ENCODE measurements at regions not wholly inside any gene's neighbourhood (a gene's known extent, or its start where the extent isn't known, plus 50 kb on each side); places are given as distances from the start of the nearest gene placed in this dataset.

GRCh38 chr12:124196236-124196635 is 98.7 kb upstream of the RFLNA start:
- no peak overlapping the region for H3K9ac ChIP-seq (ENCODE audit: low read depth in 1 of 2, low read length in 2 of 2)
- H3K27ac ChIP-seq (ENCODE audit: low read depth in 2 of 2, low read length in 2 of 2): no peak overlapping the region
- H3K9me3 ChIP-seq (ENCODE audit: control insufficient read depth in 2 of 2, low read length in 2 of 2): peaks cover 0 to 3% of the 10 kb centered on the region in 2 donors
- H3K27me3 ChIP-seq (ENCODE audit: control insufficient read depth in 2 of 2, insufficient read depth in 2 of 2, low read length in 2 of 2): no peaks in the 10 kb centered on the region
- no peaks in the 10 kb centered on the region for H3K36me3 ChIP-seq (ENCODE audit: control insufficient read depth in 2 of 2, insufficient read depth in 2 of 2, low read length in 2 of 2)
- no peak overlapping the region for H3K4me3 ChIP-seq (ENCODE audit: low read length in 2 of 2)
- peaks cover 0 to 17% of the 10 kb centered on the region in 2 donors for H3K4me1 ChIP-seq (ENCODE audit: control insufficient read depth in 2 of 2, insufficient read depth in 2 of 2, low read length in 2 of 2)

DNA sequence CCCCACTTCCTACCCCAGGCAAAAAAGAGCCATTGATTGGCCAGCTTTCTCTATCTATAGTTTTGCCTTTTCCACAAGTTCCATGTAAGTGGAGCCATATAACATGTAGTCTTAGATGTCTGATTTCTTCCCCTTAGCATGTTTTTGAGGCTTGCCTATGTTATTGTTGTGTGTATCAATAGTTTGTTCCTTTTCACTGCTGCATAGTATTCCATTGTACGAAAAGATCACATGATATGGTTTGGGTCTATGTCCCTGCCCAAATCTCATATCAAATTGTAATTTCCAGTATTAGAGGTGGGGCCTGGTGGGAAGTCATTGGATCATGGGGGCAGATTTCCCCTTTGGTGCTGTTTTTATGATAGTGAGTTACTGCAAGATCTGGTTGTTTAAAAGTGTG is 93.6 kb upstream of the RFLNA start:
- no peak overlapping the region for H3K27ac ChIP-seq (ENCODE audit: low read depth in 2 of 2, low read length in 2 of 2)
- no peaks in the 10 kb centered on the region for H3K27me3 ChIP-seq (ENCODE audit: control insufficient read depth in 2 of 2, insufficient read depth in 2 of 2, low read length in 2 of 2)
- no peaks in the 10 kb centered on the region for H3K36me3 ChIP-seq (ENCODE audit: control insufficient read depth in 2 of 2, insufficient read depth in 2 of 2, low read length in 2 of 2)
- no peaks in the 10 kb centered on the region for H3K4me1 ChIP-seq (ENCODE audit: control insufficient read depth in 2 of 2, insufficient read depth in 2 of 2, low read length in 2 of 2)
- peaks cover 0 to 1% of the 10 kb centered on the region in 2 donors for H3K9me3 ChIP-seq (ENCODE audit: control insufficient read depth in 2 of 2, low read length in 2 of 2)
- H3K9ac ChIP-seq (ENCODE audit: low read depth in 1 of 2, low read length in 2 of 2): no peak overlapping the region
- H3K4me3 ChIP-seq (ENCODE audit: low read length in 2 of 2): no peak overlapping the region

- Histone ChIP-seq H3K9ac (ENCODE audit: low read depth in 1 of 2, low read length in 2 of 2) (no peak overlapping the region), H3K27ac (ENCODE audit: low read depth in 2 of 2, low read length in 2 of 2) (no peak overlapping the region), H3K27me3 (ENCODE audit: control insufficient read depth in 2 of 2, insufficient read depth in 2 of 2, low read length in 2 of 2) (no peaks in the 10 kb centered on the region), H3K4me1 (ENCODE audit: control insufficient read depth in 2 of 2, insufficient read depth in 2 of 2, low read length in 2 of 2) (no peaks in the 10 kb centered on the region), H3K36me3 (ENCODE audit: control insufficient read depth in 2 of 2, insufficient read depth in 2 of 2, low read length in 2 of 2) (no peaks in the 10 kb centered on the region), H3K4me3 (ENCODE audit: low read length in 2 of 2) (no peak overlapping the region), H3K9me3 (ENCODE audit: control insufficient read depth in 2 of 2, low read length in 2 of 2) (no peaks in the 10 kb centered on the region)
These were observed 91.7 kb upstream of the RFLNA start for GRCh38 chr12:124203176-124203575.

DNA sequence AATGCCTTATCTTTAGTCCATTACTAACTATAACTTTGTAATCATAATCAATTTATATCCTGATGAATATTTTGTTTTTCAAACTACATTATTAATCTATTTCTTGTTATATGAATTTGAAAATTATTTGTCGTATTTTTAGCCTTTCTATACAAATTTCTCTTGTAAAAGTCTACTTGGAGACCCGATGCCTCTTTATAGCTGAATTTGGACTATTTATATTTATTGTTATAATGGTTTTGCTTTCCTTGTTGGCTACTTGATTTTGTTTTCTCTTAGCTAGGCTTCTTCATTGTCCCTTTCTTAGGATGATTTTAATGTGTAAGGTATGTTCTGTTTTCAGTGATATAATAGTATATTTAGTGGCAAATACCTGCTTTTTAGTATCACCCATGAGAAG is 89.5 kb upstream of the RFLNA start:
- Histone ChIP-seq H3K36me3 (ENCODE audit: control insufficient read depth in 2 of 2, insufficient read depth in 2 of 2, low read length in 2 of 2) (no peaks in the 10 kb centered on the region), H3K27me3 (ENCODE audit: control insufficient read depth in 2 of 2, insufficient read depth in 2 of 2, low read length in 2 of 2) (no peaks in the 10 kb centered on the region), H3K27ac (ENCODE audit: low read depth in 2 of 2, low read length in 2 of 2) (no peak overlapping the region), H3K9me3 (ENCODE audit: control insufficient read depth in 2 of 2, low read length in 2 of 2) (no peaks in the 10 kb centered on the region), H3K4me1 (ENCODE audit: control insufficient read depth in 2 of 2, insufficient read depth in 2 of 2, low read length in 2 of 2) (no peaks in the 10 kb centered on the region), H3K9ac (ENCODE audit: low read depth in 1 of 2, low read length in 2 of 2) (no peak overlapping the region), H3K4me3 (ENCODE audit: low read length in 2 of 2) (no peak overlapping the region)

DNA sequence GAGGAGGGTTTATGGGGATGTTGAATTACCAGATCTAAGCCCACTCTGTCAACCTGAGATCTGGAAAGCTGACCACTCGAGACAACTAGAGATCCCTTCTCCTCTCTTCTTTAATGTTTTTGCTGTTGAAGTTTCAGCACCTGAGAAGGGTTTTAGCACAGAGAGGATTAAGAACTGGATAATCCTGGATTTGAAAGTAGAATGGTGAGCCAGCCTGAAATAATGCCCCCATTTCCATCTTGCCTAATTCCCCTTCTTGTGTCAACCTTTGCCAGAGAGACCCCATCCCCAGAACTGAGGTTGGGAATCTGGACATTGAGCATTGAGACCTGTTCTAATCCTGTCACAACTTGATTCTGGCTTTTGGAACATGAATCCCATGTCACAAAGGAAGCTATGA is 87.8 kb upstream of the RFLNA start:
- Histone ChIP-seq H3K27me3 (ENCODE audit: control insufficient read depth in 2 of 2, insufficient read depth in 2 of 2, low read length in 2 of 2) (no peaks in the 10 kb centered on the region), H3K4me3 (ENCODE audit: low read length in 2 of 2) (no peak overlapping the region), H3K27ac (ENCODE audit: low read depth in 2 of 2, low read length in 2 of 2) (no peak overlapping the region), H3K4me1 (ENCODE audit: control insufficient read depth in 2 of 2, insufficient read depth in 2 of 2, low read length in 2 of 2) (no peaks in the 10 kb centered on the region), H3K36me3 (ENCODE audit: control insufficient read depth in 2 of 2, insufficient read depth in 2 of 2, low read length in 2 of 2) (no peaks in the 10 kb centered on the region), H3K9ac (ENCODE audit: low read depth in 1 of 2, low read length in 2 of 2) (no peak overlapping the region), H3K9me3 (ENCODE audit: control insufficient read depth in 2 of 2, low read length in 2 of 2) (peaks cover 2 to 4% of the 10 kb centered on the region in 2 donors)

- Histone ChIP-seq H3K4me3 (ENCODE audit: low read length in 2 of 2) (no peak overlapping the region), H3K27ac (ENCODE audit: low read depth in 2 of 2, low read length in 2 of 2) (no peak overlapping the region)
These were observed 87.3 kb upstream of the RFLNA start for GRCh38 chr12:124207617-124208016.

DNA sequence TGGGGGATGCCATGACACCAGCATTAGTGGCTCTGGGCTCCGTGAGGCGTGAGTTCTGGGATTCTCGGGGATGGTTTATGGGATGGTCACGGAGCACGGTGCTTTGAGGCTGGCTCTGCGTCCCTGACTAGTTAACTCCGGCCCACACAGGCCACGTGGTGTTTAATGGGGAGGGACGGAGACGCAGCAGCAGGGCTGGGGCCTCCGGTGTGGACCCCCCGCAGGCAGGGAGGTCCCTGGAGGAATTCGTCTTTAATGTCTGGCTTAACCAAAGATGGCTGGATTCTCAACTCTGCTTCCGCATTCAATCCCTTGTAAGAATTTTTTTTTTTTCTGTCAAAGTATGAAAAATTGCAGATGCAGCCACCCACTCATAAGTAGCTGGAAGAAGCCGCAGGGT is 86.4 kb upstream of the RFLNA start:
- Histone ChIP-seq H3K27me3 (ENCODE audit: control insufficient read depth in 2 of 2, insufficient read depth in 2 of 2, low read length in 2 of 2) (no peaks in the 10 kb centered on the region), H3K9me3 (ENCODE audit: control insufficient read depth in 2 of 2, low read length in 2 of 2) (peaks cover 2 to 4% of the 10 kb centered on the region in 2 donors), H3K4me1 (ENCODE audit: control insufficient read depth in 2 of 2, insufficient read depth in 2 of 2, low read length in 2 of 2) (no peaks in the 10 kb centered on the region), H3K27ac (ENCODE audit: low read depth in 2 of 2, low read length in 2 of 2) (no peak overlapping the region), H3K36me3 (ENCODE audit: control insufficient read depth in 2 of 2, insufficient read depth in 2 of 2, low read length in 2 of 2) (no peaks in the 10 kb centered on the region), H3K4me3 (ENCODE audit: low read length in 2 of 2) (no peak overlapping the region), H3K9ac (ENCODE audit: low read depth in 1 of 2, low read length in 2 of 2) (no peak overlapping the region)

More at GRCh38 chr12:124207617-124208016, 87.3 kb upstream of the RFLNA start:
- Histone ChIP-seq H3K27me3 (ENCODE audit: control insufficient read depth in 2 of 2, insufficient read depth in 2 of 2, low read length in 2 of 2) (no peaks in the 10 kb centered on the region), H3K4me1 (ENCODE audit: control insufficient read depth in 2 of 2, insufficient read depth in 2 of 2, low read length in 2 of 2) (no peaks in the 10 kb centered on the region), H3K36me3 (ENCODE audit: control insufficient read depth in 2 of 2, insufficient read depth in 2 of 2, low read length in 2 of 2) (no peaks in the 10 kb centered on the region), H3K9me3 (ENCODE audit: control insufficient read depth in 2 of 2, low read length in 2 of 2) (peaks cover 2 to 4% of the 10 kb centered on the region in 2 donors), H3K9ac (ENCODE audit: low read depth in 1 of 2, low read length in 2 of 2) (no peak overlapping the region)

DNA sequence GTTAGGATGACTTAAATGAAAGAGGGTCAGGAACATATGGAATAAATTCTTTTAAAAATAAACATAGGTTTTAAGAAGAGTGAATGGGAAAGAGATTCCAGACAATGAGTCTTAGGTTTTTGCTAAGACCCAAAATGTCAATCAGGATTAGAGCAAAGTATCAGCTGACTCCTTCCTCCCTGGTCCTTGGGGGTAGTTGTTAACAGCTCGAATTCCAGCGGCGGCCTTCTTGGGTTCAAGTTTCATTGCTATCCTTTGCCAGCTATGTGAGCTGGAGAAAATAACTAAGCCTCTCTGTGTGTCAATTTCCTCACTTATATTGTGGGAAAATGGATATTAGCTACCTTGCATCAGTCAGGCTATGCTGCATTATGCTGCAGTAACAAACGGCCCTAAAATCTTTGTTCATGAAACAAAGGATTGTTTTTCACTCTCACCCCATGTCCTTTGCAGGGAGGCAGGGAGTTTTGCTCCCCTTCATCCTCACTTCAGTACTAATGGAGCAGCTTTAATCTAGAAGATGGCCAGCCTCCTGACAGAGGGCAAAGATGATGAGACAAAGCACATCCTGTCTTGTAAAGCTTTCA is 83.8 kb upstream of the RFLNA start:
- Histone ChIP-seq H3K27ac (ENCODE audit: low read depth in 2 of 2, low read length in 2 of 2) (no peak overlapping the region), H3K4me1 (ENCODE audit: control insufficient read depth in 2 of 2, insufficient read depth in 2 of 2, low read length in 2 of 2) (no peaks in the 10 kb centered on the region), H3K4me3 (ENCODE audit: low read length in 2 of 2) (no peak overlapping the region), H3K9me3 (ENCODE audit: control insufficient read depth in 2 of 2, low read length in 2 of 2) (peaks cover 4 to 8% of the 10 kb centered on the region in 2 donors), H3K9ac (ENCODE audit: low read depth in 1 of 2, low read length in 2 of 2) (no peak overlapping the region), H3K36me3 (ENCODE audit: control insufficient read depth in 2 of 2, insufficient read depth in 2 of 2, low read length in 2 of 2) (no peaks in the 10 kb centered on the region), H3K27me3 (ENCODE audit: control insufficient read depth in 2 of 2, insufficient read depth in 2 of 2, low read length in 2 of 2) (peaks cover 0 to 2% of the 10 kb centered on the region in 2 donors)

- H3K9ac ChIP-seq (ENCODE audit: low read depth in 1 of 2, low read length in 2 of 2): no peak overlapping the region
- peaks cover under 1 to 3% of the 10 kb centered on the region in 2 donors for H3K27me3 ChIP-seq (ENCODE audit: control insufficient read depth in 2 of 2, insufficient read depth in 2 of 2, low read length in 2 of 2)
- no peak overlapping the region for H3K4me3 ChIP-seq (ENCODE audit: low read length in 2 of 2)
- no peaks in the 10 kb centered on the region for H3K36me3 ChIP-seq (ENCODE audit: control insufficient read depth in 2 of 2, insufficient read depth in 2 of 2, low read length in 2 of 2)
- H3K27ac ChIP-seq (ENCODE audit: low read depth in 2 of 2, low read length in 2 of 2): no peak overlapping the region
- H3K4me1 ChIP-seq (ENCODE audit: control insufficient read depth in 2 of 2, insufficient read depth in 2 of 2, low read length in 2 of 2): no peaks in the 10 kb centered on the region
- peaks cover 4 to 8% of the 10 kb centered on the region in 2 donors for H3K9me3 ChIP-seq (ENCODE audit: control insufficient read depth in 2 of 2, low read length in 2 of 2)
These were observed 83.1 kb upstream of the RFLNA start for GRCh38 chr12:124211753-124212152.

DNA sequence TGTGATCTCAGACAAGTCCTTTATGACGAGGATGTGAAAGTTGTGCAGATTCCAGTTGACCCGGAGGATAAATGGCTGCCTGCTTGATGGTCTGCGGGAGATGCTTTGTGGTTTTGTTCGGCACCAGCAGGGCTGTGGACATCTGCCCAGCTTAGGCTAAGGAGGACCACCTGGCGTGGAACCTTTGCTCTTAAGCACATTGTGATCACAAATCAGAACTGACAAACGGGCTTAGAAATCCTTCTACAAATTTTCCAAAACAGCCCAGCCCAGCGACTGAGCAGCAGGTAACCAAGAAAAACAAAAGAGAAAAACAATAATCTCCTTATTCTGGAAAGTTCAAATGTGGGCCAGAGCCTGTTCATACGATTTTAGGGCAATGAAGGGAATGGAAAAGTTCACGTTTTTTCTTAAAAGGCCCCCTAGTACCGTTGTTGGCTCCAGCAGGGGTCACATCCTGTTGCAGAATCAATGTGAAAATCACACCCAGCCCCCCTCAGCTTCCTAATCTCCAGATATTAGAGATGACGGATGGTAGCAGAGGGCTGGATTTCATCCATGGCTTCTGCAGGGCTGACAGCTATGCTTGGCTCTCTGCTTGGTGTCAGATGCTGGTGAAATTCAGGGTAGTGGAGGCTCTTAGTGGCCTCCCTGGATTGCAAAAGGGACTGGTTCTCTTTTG is 81.1 kb upstream of the RFLNA start:
- Histone ChIP-seq H3K9ac (ENCODE audit: low read depth in 1 of 2, low read length in 2 of 2) (no peak overlapping the region), H3K27ac (ENCODE audit: low read depth in 2 of 2, low read length in 2 of 2) (no peak overlapping the region), H3K4me1 (ENCODE audit: control insufficient read depth in 2 of 2, insufficient read depth in 2 of 2, low read length in 2 of 2) (peaks cover 0 to 14% of the 10 kb centered on the region in 2 donors), H3K4me3 (ENCODE audit: low read length in 2 of 2) (no peak overlapping the region), H3K36me3 (ENCODE audit: control insufficient read depth in 2 of 2, insufficient read depth in 2 of 2, low read length in 2 of 2) (no peaks in the 10 kb centered on the region), H3K9me3 (ENCODE audit: control insufficient read depth in 2 of 2, low read length in 2 of 2) (peaks cover 4 to 8% of the 10 kb centered on the region in 2 donors), H3K27me3 (ENCODE audit: control insufficient read depth in 2 of 2, insufficient read depth in 2 of 2, low read length in 2 of 2) (peaks cover 3 to 7% of the 10 kb centered on the region in 2 donors)

Measured in mucosa of rectum (tissue), 2 donors.